ENCODE measurements at regions not wholly inside any gene's neighbourhood (a gene's known extent, or its start where the extent isn't known, plus 50 kb on each side); places are given as distances from the start of the nearest gene placed in this dataset.

- no peaks in the 10 kb centered on the region for H3K36me3 ChIP-seq (replicated peaks; ENCODE audit: insufficient read depth, low read depth)
- no peaks in the 10 kb centered on the region for H3K9me3 ChIP-seq (ENCODE audit: low read depth)
- no peaks in the 10 kb centered on the region for H4K20me1 ChIP-seq (ENCODE audit: insufficient read depth, poor library complexity, severe bottlenecking)
- DNase-seq (ENCODE audit: low spot score) = no peak
- 76% methylated on average over 15 of the region's 15 CpGs for WGBS (ENCODE audit: low lambda C conversion rate, missing lambda C conversion rate)
- H3K4me3 ChIP-seq = no peak overlapping the region
- no peaks in the 10 kb centered on the region for H3K4me1 ChIP-seq (ENCODE audit: insufficient read depth)
- no peak overlapping the region for H3K27ac ChIP-seq
- no peaks in the 10 kb centered on the region for H3K27me3 ChIP-seq
- no peak overlapping the region for H2AFZ ChIP-seq
- no peaks in the 10 kb centered on the region for H3K79me2 ChIP-seq
- TF ChIP-seq, protein P1, sequence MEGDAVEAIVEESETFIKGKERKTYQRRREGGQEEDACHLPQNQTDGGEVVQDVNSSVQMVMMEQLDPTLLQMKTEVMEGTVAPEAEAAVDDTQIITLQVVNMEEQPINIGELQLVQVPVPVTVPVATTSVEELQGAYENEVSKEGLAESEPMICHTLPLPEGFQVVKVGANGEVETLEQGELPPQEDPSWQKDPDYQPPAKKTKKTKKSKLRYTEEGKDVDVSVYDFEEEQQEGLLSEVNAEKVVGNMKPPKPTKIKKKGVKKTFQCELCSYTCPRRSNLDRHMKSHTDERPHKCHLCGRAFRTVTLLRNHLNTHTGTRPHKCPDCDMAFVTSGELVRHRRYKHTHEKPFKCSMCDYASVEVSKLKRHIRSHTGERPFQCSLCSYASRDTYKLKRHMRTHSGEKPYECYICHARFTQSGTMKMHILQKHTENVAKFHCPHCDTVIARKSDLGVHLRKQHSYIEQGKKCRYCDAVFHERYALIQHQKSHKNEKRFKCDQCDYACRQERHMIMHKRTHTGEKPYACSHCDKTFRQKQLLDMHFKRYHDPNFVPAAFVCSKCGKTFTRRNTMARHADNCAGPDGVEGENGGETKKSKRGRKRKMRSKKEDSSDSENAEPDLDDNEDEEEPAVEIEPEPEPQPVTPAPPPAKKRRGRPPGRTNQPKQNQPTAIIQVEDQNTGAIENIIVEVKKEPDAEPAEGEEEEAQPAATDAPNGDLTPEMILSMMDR (IDR thresholded peaks at IDR 0.05; ENCODE audit: poor library complexity) = no peak
- TF ChIP-seq EZH2phosphoT487 (IDR thresholded peaks at IDR 0.05; ENCODE audit: low read depth, severe bottlenecking, unreplicated experiment) (no peak), EZH2 (IDR thresholded peaks at IDR 0.05; ENCODE audit: borderline replicate concordance) (no peak)
- no peak overlapping the region for H3K4me2 ChIP-seq
- no peaks in the 10 kb centered on the region for H3K9me2 ChIP-seq (replicated peaks; ENCODE audit: insufficient read depth)
Measured at GRCh38 chr10:128556182-128557110, 430.2 kb upstream of the MKI67 start.

DNA sequence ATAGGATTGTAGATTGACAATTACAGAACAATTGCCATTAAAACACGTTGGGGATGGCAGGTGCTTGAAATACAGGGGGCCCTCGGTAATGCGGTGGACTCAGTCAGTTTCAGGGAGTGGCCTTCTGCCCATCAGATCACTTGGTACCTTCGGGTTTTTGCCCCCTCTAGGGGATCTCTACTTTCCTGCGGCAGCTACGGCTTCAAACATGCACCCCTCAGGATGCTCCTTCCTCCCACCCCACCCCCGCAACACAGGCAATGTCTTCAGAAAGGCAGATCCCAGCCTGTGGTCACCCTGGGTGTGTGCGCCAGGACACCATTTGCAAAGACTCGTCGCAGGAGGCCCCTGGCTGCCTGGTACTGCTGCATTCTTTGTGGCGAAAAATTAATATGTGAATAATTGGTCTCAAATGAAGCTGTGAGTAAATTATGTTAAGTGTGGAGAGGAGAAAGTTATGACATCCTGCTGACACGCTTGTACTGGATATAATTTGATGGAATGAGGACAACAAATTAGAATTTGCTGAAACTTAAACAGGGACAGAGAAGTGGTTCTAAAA lies 431.0 kb upstream of the MKI67 start:
- H3K4me3 ChIP-seq = no peak overlapping the region
- no peaks in the 10 kb centered on the region for H4K20me1 ChIP-seq (ENCODE audit: insufficient read depth, poor library complexity, severe bottlenecking)
- 76% methylated on average over 12 of the region's 12 CpGs for WGBS (ENCODE audit: low lambda C conversion rate, missing lambda C conversion rate)
- TF ChIP-seq, protein P1 (IDR thresholded peaks at IDR 0.05; ENCODE audit: poor library complexity) = no peak
- no peak for TF ChIP-seq EZH2phosphoT487 (IDR thresholded peaks at IDR 0.05; ENCODE audit: low read depth, severe bottlenecking, unreplicated experiment)
- TF ChIP-seq EZH2 (IDR thresholded peaks at IDR 0.05; ENCODE audit: borderline replicate concordance) = no peak
- no peaks in the 10 kb centered on the region for H3K4me1 ChIP-seq (ENCODE audit: insufficient read depth)
- no peak overlapping the region for H3K27ac ChIP-seq
- H3K27me3 ChIP-seq = no peaks in the 10 kb centered on the region
- H3K9me3 ChIP-seq (ENCODE audit: low read depth) = no peaks in the 10 kb centered on the region
- no peak for DNase-seq (ENCODE audit: low spot score)
- H3K4me2 ChIP-seq = no peak overlapping the region
- no peaks in the 10 kb centered on the region for H3K36me3 ChIP-seq (replicated peaks; ENCODE audit: insufficient read depth, low read depth)
- H2AFZ ChIP-seq = no peak overlapping the region
- no peaks in the 10 kb centered on the region for H3K79me2 ChIP-seq
- no peaks in the 10 kb centered on the region for H3K9me2 ChIP-seq (replicated peaks; ENCODE audit: insufficient read depth)

- Histone ChIP-seq H3K4me1 (ENCODE audit: insufficient read depth) (no peaks in the 10 kb centered on the region), H3K9me2 (replicated peaks; ENCODE audit: insufficient read depth) (no peaks in the 10 kb centered on the region), H3K36me3 (replicated peaks; ENCODE audit: insufficient read depth, low read depth) (no peaks in the 10 kb centered on the region), H3K27me3 (no peaks in the 10 kb centered on the region), H4K20me1 (ENCODE audit: insufficient read depth, poor library complexity, severe bottlenecking) (no peaks in the 10 kb centered on the region), H3K4me3 (no peak overlapping the region), H2AFZ (no peak overlapping the region), H3K27ac (no peak overlapping the region), H3K4me2 (no peak overlapping the region), H3K79me2 (no peaks in the 10 kb centered on the region), H3K9me3 (ENCODE audit: low read depth) (no peaks in the 10 kb centered on the region)
- 73% methylated on average over 1 of the region's 1 CpG for WGBS (ENCODE audit: low lambda C conversion rate, missing lambda C conversion rate)
- TF ChIP-seq EZH2 (IDR thresholded peaks at IDR 0.05; ENCODE audit: borderline replicate concordance) = no peak
- TF ChIP-seq, protein P1 (IDR thresholded peaks at IDR 0.05; ENCODE audit: poor library complexity) = no peak
- TF ChIP-seq EZH2phosphoT487 (IDR thresholded peaks at IDR 0.05; ENCODE audit: low read depth, severe bottlenecking, unreplicated experiment) = no peak
- no peak for DNase-seq (ENCODE audit: low spot score)
Measured at GRCh38 chr10:128560406-128560805, 434.2 kb upstream of the MKI67 start.
